LNCaP clone FGC (cell line): ENCODE measurements at regions not wholly inside any gene's neighbourhood (a gene's known extent, or its start where the extent isn't known, plus 50 kb on each side); places are given as distances from the start of the nearest gene placed in this dataset.

ENCODE experiments used
- DNase-seq: peaks from one replicate; pipeline ENCODE4 v3.0.0-alpha.2; 2011; ENCODE audit warnings: low read depth
- H3K4me3 ChIP-seq: 2 replicates; pipeline ENCODE4 v1.5.1; 2011; ENCODE audit warnings: mild to moderate bottlenecking, low read depth, low read length, control low read depth
- CTCF ChIP-seq: IDR thresholded peaks from 2 replicates; pipeline ENCODE4 v1.5.1; 2012; ENCODE audit warnings: mild to moderate bottlenecking; ENCODE audit not compliant: control insufficient read depth, insufficient read depth; ENCODE audit errors: extremely low read depth

- TF ChIP-seq CTCF = no peak
- no peak for DNase-seq
- H3K4me3 ChIP-seq = no peak overlapping the region
Measured at GRCh38 chr10:130479146-130479545, 343.0 kb downstream of the GLRX3 start.

- DNase-seq = no peak
- no peak for TF ChIP-seq CTCF
Measured at GRCh38 chr10:130479926-130480325, 343.7 kb downstream of the GLRX3 start.

DNA sequence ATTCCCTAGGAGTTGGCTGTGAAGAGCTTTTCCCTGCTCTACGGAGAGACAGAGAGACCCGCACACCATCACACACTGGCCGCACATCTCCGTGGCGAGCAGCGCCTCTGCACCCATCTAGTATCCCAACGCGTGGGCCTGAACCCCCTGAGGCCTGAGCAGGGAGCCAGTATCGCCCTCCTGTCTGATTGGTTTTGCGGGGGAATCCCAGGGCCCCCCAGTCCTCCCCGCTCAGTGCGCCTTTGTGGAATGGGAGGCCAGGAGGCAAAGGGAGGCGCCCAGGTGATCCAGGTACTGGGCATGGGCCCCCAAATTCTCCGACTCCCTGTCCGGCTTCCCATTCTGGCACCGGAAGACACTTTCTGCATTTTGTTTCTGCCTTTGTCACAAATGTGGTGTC, 344.3 kb downstream of the GLRX3 start:
- no peak for DNase-seq
- TF ChIP-seq CTCF = no peak
- H3K4me3 ChIP-seq = no peak overlapping the region

More at GRCh38 chr10:130479926-130480325, 343.7 kb downstream of the GLRX3 start:
- no peak overlapping the region for H3K4me3 ChIP-seq

DNA sequence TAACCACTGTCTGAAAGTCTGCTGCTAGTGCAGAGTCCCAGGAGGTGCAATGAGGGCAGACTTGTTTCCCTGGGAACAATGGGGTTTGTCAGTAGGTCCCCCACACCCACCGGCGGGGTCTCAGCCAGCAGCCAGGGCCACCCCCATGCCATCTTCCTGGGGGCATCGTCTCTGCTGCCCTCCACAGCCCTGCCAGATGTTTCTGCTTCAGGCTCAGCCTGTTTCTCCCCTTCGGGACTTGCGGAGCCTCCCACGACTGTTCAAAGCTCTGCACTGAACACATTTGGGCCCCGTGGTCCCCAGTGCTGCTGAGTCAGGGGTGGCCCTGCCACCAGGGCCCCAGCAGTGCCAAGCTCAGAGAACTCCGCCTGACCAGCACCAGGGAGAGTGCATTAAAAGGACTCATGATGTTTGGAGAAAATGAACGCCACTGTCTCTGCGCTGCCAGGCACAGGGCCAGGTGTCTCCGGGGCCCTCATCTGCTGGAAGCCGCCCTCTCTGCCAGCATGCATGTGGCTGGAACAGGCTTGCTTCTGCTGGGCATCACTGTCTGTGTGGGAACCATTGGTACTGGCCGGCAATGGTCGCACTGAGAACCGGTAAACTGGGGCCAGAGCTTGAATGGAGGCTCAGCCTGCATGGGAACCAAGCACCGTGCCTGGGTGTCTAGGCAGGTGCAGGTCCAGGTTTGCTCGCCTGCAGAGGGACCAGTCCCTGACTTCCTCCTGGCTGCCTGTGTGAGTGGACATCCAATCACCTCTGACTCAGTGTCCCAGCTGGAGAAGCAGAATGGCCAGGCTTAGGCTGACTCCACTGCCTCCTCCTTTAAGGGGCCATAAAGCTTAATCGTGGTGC, 345.1 kb downstream of the GLRX3 start:
- no peak for DNase-seq
- no peak overlapping the region for H3K4me3 ChIP-seq
- no peak for TF ChIP-seq CTCF

GRCh38 chr10:130481936-130482335, 345.7 kb downstream of the GLRX3 start:
- no peak overlapping the region for H3K4me3 ChIP-seq
- TF ChIP-seq CTCF = no peak
- no peak for DNase-seq

DNA sequence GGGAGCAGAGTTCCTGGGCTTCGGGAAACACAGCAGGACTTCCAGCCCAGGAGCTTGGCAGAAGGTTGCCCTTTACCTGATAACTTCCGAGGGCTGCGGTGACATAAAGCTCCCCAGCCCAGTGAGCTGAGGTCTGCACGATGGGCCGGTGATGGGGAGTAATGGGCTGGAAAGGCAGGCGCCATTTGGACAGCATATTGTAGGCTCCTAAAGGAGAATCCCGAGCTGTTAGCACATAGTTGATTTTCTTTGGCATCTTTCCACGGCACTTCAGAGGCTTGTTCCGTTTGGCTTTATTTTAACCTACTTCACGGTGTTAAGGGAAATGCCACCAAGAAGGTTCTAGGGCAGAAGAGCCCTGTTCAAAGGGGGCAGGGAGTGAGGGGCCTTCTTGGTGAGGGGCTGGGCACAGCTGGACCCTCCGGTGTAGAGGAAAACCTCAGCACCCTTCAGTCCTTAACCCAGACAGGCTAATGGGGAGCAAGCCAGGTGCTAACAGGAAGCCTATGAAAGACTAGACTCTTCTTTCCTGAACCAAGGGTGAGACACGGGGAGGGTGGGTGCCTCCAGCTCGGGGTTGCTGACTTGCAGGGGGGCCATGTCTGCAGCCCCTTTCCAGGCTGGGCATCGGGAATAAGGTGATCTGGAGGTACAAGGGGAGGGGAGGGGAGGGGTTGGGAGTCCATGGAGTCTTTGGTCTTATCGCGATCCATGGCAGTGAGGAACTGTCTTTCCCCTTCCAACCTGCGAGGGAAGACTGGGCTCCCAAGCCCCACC, 347.7 kb downstream of the GLRX3 start:
- no peak overlapping the region for H3K4me3 ChIP-seq
- TF ChIP-seq CTCF = no peak
- DNase-seq = no peak
